Astrocyte (in vitro differentiated cells and primary cell): ENCODE measurements at regions not wholly inside any gene's neighbourhood (a gene's known extent, or its start where the extent isn't known, plus 50 kb on each side); places are given as distances from the start of the nearest gene placed in this dataset.

Experiments
- DNase-seq: peaks from one replicate; pipeline ENCODE4 v3.0.0-alpha.2; 2010; ENCODE audit warnings: low read depth
- FAIRE-seq: peaks from 2 replicates; lab custom pipeline; 2011; peaks lifted over from hg19 to GRCh38; lab: Jason Lieb, UNC
- H2AFZ ChIP-seq: 2 replicates; pipeline ENCODE4 v1.6.0; 2012; ENCODE audit warnings: low read depth, low read length, inconsistent platforms
- H3K27ac ChIP-seq: 2 replicates; pipeline ENCODE4 v1.5.1; 2011; ENCODE audit warnings: low read depth, low read length, inconsistent platforms
- H3K27me3 ChIP-seq: 2 replicates; pipeline ENCODE4 v1.6.0; 2011; ENCODE audit warnings: low read length, inconsistent platforms; ENCODE audit not compliant: insufficient read depth
- H3K36me3 ChIP-seq: 2 replicates; pipeline ENCODE4 v1.5.1; 2011; ENCODE audit warnings: low read length, inconsistent platforms; ENCODE audit not compliant: insufficient read depth
- H3K4me1 ChIP-seq: 2 replicates; pipeline ENCODE4 v1.5.1; 2011; ENCODE audit warnings: low read length, inconsistent platforms; ENCODE audit not compliant: insufficient read depth
- H3K4me2 ChIP-seq: 2 replicates; pipeline ENCODE4 v1.6.0; 2012; ENCODE audit warnings: low read length, inconsistent platforms
- H3K4me3 ChIP-seq: 2 replicates; pipeline ENCODE4 v1.5.1; 2011; ENCODE audit warnings: low read depth, mild to moderate bottlenecking, low read length, inconsistent platforms; ENCODE audit not compliant: insufficient read depth
- H3K79me2 ChIP-seq: 2 replicates; pipeline ENCODE4 v1.6.0; 2012; ENCODE audit warnings: mild to moderate bottlenecking, low read length, inconsistent platforms; ENCODE audit not compliant: insufficient read depth
- H3K9ac ChIP-seq: 2 replicates; pipeline ENCODE4 v1.6.0; 2012; ENCODE audit warnings: mild to moderate bottlenecking, low read length, inconsistent platforms
- H3K9me3 ChIP-seq: 2 replicates; pipeline ENCODE4 v1.5.1; 2012; ENCODE audit warnings: low read depth, mild to moderate bottlenecking, low read length, inconsistent platforms; ENCODE audit not compliant: insufficient read depth
- H4K20me1 ChIP-seq: 2 replicates; pipeline ENCODE4 v1.6.0; 2012; ENCODE audit warnings: low read length, inconsistent platforms; ENCODE audit not compliant: insufficient read depth
- H3K27ac Mint-ChIP-seq: one replicate; pipeline ENCODE4 v1.8.0; 2021; ENCODE audit warnings: mild to moderate bottlenecking, mixed read lengths; ENCODE audit not compliant: unreplicated experiment
- H3K27me3 Mint-ChIP-seq: one replicate; pipeline ENCODE4 v1.8.0; 2021; ENCODE audit warnings: low read depth, mixed read lengths; ENCODE audit not compliant: unreplicated experiment
- H3K36me3 Mint-ChIP-seq: one replicate; pipeline ENCODE4 v1.8.0; 2021; ENCODE audit warnings: low read depth, mixed read lengths; ENCODE audit not compliant: unreplicated experiment
- H3K4me1 Mint-ChIP-seq: one replicate; pipeline ENCODE4 v1.8.0; 2021; ENCODE audit warnings: low read depth, mixed read lengths; ENCODE audit not compliant: unreplicated experiment
- H3K4me3 Mint-ChIP-seq: one replicate; pipeline ENCODE4 v1.8.0; 2021; ENCODE audit warnings: mild to moderate bottlenecking, moderate library complexity, mixed read lengths; ENCODE audit not compliant: unreplicated experiment
- H3K9me3 Mint-ChIP-seq: one replicate; pipeline ENCODE4 v1.8.0; 2021; ENCODE audit warnings: mild to moderate bottlenecking, mixed read lengths; ENCODE audit not compliant: unreplicated experiment
- EZH2 ChIP-seq: IDR thresholded peaks from 2 replicates; pipeline ENCODE4 v1.6.1; 2012; ENCODE audit warnings: mild to moderate bottlenecking, low read length, inconsistent platforms; ENCODE audit not compliant: insufficient read depth
- TF ChIP-seq, protein P1 (sequence below): IDR thresholded peaks from 2 replicates; pipeline ENCODE4 v1.5.1; 2011; ENCODE audit warnings: low read depth, mild to moderate bottlenecking, inconsistent platforms, low read length, moderate library complexity; ENCODE audit not compliant: insufficient read depth

DNA sequence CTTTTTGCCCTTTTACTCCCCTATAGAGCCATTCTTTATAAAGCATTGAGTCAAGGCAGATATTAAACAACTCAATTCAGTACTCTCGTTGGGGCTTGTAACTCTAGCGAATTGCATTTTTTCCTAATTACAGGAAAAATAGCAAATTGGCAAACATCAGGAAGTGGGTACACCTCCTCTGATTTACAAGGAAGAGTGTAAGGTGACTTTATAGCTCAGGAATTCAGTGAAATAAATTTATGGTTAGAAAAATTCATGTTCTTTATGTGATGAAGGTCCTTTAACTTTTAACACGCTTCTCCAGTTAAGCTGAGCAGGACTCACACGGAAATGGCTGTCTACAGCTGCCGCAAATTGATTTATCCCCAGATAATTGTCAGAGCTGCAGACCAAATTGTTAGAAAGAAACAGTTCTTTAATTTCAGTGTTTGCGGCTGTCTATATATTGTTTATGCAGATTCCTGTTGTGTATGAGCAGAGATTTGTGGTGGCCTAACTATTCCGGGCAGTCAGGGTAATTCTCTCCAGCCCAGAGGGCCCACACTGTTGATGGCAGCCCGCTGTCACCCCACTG is 151.1 kb upstream of the MKI67 start:
- Histone ChIP-seq H2AFZ (no peak overlapping the region), H3K4me2 (no peak overlapping the region), H4K20me1 (no peaks in the 10 kb centered on the region), H3K36me3 (no peaks in the 10 kb centered on the region), H3K4me1 (no peaks in the 10 kb centered on the region), H3K9ac (no peak overlapping the region), H3K27me3 (no peaks in the 10 kb centered on the region), H3K27ac (no peak overlapping the region), H3K9me3 (no peaks in the 10 kb centered on the region), H3K79me2 (no peaks in the 10 kb centered on the region), H3K4me3 (no peak overlapping the region)
- H3K27me3 Mint-ChIP-seq: peaks cover 35% of the 10 kb centered on the region
- H3K27ac Mint-ChIP-seq: no peak overlapping the region
- no peaks in the 10 kb centered on the region for H3K36me3 Mint-ChIP-seq
- H3K9me3 Mint-ChIP-seq: no peaks in the 10 kb centered on the region
- no peak for DNase-seq
- H3K4me3 Mint-ChIP-seq: no peak overlapping the region
- no peaks in the 10 kb centered on the region for H3K4me1 Mint-ChIP-seq
- FAIRE-seq: no peak
- TF ChIP-seq EZH2: no peak
- TF ChIP-seq, protein P1, sequence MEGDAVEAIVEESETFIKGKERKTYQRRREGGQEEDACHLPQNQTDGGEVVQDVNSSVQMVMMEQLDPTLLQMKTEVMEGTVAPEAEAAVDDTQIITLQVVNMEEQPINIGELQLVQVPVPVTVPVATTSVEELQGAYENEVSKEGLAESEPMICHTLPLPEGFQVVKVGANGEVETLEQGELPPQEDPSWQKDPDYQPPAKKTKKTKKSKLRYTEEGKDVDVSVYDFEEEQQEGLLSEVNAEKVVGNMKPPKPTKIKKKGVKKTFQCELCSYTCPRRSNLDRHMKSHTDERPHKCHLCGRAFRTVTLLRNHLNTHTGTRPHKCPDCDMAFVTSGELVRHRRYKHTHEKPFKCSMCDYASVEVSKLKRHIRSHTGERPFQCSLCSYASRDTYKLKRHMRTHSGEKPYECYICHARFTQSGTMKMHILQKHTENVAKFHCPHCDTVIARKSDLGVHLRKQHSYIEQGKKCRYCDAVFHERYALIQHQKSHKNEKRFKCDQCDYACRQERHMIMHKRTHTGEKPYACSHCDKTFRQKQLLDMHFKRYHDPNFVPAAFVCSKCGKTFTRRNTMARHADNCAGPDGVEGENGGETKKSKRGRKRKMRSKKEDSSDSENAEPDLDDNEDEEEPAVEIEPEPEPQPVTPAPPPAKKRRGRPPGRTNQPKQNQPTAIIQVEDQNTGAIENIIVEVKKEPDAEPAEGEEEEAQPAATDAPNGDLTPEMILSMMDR: no peak

DNA sequence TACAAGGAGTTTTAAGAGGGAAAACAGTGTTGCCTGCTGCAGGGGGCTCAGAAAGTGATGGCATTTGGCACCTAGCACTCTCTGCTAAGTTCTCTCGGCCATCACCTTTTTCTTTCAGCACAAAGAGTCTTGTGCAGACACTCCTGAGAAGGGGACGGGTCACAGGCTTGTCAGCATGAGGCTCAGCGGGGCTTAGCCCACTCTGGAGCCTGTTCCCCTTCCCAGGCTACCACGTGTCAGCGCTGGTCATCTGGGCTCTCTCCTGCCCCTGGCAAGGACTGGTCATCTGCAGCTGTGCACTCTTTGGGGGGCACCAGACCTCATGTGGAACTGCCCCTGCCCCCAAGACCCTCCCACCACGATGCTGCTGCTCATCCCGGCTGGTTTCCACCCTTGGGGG is 152.1 kb upstream of the MKI67 start:
- H4K20me1 ChIP-seq: no peaks in the 10 kb centered on the region
- H3K27ac Mint-ChIP-seq: no peak overlapping the region
- H3K27me3 Mint-ChIP-seq: peaks cover 29% of the 10 kb centered on the region
- no peak overlapping the region for H2AFZ ChIP-seq
- no peaks in the 10 kb centered on the region for H3K4me1 Mint-ChIP-seq
- H3K4me3 Mint-ChIP-seq: no peak overlapping the region
- FAIRE-seq: no peak
- no peaks in the 10 kb centered on the region for H3K27me3 ChIP-seq
- H3K79me2 ChIP-seq: no peaks in the 10 kb centered on the region
- TF ChIP-seq, protein P1: no peak
- TF ChIP-seq EZH2: no peak
- no peak overlapping the region for H3K4me3 ChIP-seq
- no peak overlapping the region for H3K9ac ChIP-seq
- H3K4me2 ChIP-seq: no peak overlapping the region
- no peaks in the 10 kb centered on the region for H3K9me3 ChIP-seq
- no peak overlapping the region for H3K27ac ChIP-seq
- no peak for DNase-seq
- H3K9me3 Mint-ChIP-seq: no peaks in the 10 kb centered on the region
- no peaks in the 10 kb centered on the region for H3K36me3 Mint-ChIP-seq
- H3K4me1 ChIP-seq: no peaks in the 10 kb centered on the region
- H3K36me3 ChIP-seq: no peaks in the 10 kb centered on the region

DNA sequence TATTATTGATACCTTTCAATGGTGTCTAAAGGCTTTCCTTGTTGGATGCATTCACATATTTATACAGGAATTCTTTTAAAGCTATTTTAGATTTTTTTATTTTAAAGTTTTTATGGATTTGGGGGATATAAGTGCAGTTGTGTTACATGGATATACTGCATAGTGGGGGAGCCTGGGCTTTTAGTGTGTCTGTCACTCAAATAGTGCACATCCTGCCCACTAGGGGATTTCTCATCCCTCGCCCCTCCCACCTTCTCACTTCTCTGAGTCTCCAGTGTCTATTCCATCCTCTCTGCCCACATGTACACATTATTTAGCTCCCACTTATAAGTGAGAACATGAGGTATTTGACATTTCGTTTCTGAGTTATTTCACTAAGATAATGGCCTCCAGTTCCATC is 154.0 kb upstream of the MKI67 start:
- Mint-ChIP-seq H3K4me1 (no peaks in the 10 kb centered on the region), H3K27ac (no peak overlapping the region), H3K27me3 (peaks cover 35% of the 10 kb centered on the region), H3K9me3 (peaks cover 7% of the 10 kb centered on the region), H3K36me3 (no peaks in the 10 kb centered on the region), H3K4me3 (no peak overlapping the region)
- H4K20me1 ChIP-seq: no peaks in the 10 kb centered on the region
- FAIRE-seq (no peak), DNase-seq (no peak)
- H3K4me1 ChIP-seq: no peaks in the 10 kb centered on the region
- H3K4me3 ChIP-seq: no peak overlapping the region
- no peaks in the 10 kb centered on the region for H3K36me3 ChIP-seq
- TF ChIP-seq, protein P1: no peak
- no peak for TF ChIP-seq EZH2
- no peak overlapping the region for H2AFZ ChIP-seq
- no peak overlapping the region for H3K9ac ChIP-seq
- no peak overlapping the region for H3K4me2 ChIP-seq
- no peaks in the 10 kb centered on the region for H3K27me3 ChIP-seq
- H3K9me3 ChIP-seq: no peaks in the 10 kb centered on the region
- no peaks in the 10 kb centered on the region for H3K79me2 ChIP-seq
- H3K27ac ChIP-seq: no peak overlapping the region
